ENCODE measurements at regions not wholly inside any gene's neighbourhood (a gene's known extent, or its start where the extent isn't known, plus 50 kb on each side); places are given as distances from the start of the nearest gene placed in this dataset.

DNA sequence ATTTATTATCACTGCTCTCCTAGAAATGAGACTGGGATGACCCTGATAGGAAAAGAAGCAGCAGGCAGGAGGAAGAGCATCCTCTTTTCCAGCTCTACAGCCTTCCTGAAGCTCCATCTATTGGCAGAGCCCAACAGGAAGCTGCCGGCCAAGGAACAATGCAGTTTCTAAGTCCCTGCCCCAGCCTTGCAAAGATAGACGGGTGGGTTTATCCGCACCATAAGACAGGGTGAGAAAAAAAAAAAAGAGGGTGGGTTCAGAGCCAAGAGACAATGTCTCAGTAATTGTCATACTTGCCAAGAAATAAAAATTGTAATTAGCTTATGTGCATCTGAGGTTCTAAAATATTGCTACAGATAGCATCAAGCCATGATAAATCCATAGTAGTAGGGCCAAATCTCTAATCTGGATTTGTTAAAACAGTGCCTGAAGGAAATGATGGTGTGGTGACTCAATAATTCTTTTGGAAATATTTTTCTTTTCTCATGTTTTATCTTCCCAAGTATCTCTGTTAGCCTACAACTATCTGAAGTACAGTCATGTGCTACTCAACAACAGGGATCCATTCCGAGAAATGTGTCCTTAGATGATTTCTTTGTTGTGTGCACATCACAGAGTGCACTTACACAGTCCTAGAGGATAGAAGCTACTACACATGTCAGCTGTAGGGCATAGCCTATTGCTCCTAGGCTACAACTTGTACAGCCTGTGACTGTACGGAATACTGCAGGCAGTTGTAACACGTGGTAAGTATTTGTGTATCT, 242.9 kb upstream of the CXCL12 start:
- no peak for DNase-seq

DNA sequence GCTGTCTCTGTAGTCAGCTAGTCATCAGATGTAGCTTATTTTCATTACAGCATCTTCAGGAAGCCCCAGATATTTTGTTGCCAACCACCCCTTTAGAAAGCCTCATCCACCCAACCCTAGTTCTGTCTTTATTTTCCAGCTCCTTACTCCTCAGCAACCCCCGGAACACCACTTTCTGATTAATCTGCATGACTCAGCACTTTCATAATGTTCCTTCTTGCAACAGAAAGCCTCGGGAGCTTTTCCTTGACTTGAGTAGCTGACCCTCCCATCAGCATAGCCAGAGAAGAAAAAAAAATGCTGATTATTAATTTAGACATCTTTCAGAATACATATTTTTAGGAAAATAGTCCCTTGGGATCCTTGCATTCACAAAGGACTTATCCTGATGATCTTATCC, 244.0 kb upstream of the CXCL12 start:
- no peak for DNase-seq

DNA sequence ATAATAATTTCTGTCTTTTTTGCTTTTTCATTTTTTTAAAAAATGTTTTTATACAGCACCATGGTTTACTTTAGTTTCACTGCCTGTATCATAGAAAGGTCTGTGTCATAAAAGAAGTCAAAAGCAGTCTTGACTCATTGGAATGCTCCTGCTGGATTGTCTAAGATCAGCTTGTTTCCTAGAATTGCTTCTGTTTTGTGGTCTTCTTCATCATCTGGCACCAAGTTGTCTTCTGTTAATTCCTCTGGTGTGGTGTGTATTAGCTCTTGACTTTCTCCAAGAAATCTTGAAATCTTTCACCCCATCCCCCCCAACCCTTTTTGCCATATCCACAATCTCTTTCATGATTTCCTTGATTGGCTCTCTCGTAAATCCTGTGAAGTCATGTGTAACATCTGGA, 250.3 kb upstream of the CXCL12 start:
- no peak for DNase-seq

DNA sequence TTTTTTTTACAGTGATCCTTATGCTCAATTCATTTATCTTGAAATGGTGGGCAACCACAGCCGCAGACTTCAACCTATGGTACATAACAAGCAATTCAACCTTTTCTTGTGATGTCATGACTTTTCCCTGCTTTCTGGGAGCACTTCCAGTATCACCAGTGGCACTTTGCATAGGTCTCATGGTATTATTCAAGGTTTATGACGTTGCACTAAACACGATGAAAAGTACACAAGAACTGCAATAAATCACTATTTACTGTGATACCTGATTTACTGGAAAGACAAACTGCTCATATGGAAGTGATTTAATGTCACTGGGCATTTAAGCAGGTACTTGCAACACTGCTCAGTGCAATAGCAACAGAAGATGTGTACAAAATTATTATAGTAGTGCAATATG, 251.7 kb upstream of the CXCL12 start:
- DNase-seq = no peak

DNA sequence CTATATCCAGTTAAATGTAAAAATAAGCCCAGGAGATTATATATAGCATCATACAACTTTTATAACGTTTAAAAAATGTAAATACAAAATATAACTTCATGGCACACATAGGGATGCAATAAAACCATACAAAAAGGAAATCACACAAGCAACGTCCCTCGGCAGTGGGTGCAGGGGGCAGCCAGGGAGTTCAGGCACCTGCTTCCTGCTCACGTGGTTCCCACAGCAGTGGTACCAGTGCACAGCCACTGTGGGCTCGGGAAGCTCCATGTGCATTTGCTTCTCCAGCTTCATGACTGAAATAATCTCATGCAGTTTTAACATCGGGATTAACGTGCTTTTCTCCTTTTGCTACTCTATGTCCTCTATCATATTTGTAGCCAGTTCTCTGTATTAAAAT, 255.5 kb upstream of the CXCL12 start:
- DNase-seq = no peak

DNA sequence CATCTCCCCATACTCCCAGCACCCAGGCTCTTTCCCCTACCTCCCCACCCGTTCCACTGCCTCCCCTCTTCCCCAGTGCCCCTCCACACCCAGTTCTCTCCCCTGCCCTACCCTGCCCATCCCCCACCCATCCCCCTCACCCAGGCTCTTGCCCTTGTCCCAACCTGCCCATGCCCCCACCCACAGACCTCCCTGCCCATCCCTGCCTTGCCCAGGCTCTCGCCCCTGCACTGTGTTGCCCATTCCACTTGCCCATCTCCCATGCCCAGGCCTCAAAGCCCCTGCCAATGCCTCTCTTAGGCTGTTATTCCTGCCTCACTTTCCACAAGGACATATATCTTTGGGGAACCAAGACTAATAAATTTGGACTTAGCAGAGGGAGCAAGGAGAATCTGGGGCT, 262.6 kb upstream of the CXCL12 start:
- DNase-seq = no peak

DNA sequence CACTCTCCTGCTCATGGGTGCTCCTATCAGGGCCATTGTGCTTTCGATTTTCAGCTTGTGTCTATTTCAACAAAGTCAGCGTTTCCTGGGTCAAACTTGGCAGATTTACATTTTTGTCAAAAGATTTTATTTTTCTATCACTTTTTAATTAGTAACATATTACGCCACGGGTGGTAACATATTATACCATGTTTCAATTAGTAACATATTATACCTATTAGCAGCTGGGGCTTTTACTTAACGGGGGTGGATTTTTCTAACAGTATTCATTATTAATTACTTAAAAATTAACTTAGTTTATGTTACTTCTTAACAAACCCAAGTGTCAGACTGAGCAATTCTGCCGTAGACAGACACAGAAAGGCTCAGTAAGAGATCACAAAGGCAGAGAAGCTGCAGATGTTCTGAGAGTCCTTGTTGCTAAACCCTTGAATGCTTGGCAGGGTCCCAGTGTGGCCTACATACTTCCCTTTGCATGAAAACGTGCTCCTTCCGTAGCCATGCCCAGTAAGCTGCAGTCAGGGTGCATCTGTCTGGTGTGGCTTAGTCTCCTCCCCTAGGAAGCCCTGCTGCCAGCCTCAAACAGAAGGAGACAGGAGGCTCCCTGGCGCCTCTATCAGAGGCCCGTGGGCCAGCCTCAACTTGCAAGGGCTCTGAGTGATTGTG, 263.1 kb upstream of the CXCL12 start:
- no peak for DNase-seq

DNA sequence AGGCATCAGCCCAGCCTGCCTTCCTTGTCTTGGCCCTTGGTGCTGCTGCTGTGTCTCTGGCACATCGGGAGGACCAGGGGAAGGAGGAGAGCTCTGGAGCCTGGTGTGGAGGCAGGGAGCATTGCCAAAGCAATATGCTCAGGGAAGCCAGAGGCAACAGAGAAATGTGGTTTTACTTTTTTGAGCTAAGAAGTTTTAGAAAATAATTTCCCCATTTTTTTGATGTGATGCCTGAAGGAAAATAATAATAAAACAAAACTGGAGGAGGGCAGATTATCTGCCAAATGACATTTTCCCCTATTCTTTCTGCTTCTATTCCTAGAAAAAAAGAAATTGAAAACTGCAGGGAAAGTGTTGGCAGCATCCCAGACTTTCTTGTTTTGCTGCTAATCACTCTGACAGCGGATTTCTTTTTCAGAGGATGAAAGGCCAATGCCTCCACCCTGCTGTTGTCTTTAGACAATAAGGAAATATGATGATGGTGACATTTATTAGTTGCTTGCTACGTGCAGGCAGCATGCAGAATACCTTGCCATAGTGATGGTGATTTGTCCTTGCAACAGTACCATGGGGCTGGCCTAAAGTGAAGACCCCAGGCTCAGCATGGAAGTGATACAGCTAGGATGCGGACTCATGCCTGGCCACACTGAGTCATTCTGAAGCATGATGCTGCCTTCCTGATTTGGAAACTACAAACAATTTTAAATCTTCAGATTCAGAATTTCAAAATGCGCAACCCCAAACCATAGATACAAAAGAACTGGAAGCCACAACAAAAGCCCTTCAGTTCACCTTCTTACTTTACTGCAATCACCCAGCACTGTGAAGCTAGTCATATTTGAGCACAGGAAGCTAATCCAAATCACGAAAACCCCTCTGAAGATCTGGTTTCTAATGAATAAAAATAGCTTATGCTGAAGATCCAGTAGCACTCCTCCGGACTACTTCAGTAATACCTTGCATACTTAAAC, 260.2 kb upstream of the TMEM72 start:
- DNase-seq = no peak

DNA sequence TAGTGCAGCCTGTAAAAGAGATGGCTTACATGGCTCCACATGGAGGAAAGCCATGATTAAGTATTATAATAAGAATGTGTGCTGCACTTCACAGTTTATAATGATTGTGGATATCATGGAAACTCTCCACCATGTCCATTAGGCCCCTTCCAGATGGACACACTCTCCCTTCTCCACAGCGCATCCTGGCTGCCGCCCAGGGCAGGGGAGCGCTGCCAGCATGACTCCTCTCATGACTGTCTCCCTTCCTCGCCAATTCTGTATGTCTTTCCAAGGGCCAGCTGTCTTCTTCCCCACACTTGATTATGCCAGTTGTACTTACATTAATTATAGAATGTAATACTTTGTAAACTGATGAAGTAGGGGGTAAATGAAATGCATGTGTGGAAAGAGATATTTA, 259.3 kb upstream of the TMEM72 start:
- DNase-seq = no peak

DNA sequence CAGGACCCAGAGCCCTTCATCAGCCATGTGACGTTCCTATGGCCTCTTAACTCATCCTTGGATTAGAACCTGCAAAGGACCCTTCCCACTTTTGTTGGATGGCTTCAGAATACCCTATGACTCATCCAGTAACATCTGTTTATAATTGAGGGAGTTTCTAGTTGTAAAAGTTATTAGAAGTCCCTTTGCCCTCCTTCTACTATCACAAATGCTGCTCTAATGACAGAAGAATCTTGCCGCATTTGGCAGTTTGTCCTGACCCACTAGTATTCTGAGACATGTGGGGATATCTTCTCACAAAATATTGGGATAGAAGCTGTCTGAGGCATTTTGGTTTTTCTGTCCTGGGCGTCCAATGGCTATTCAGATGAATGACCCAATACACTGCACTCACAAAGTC, 251.8 kb upstream of the TMEM72 start:
- DNase-seq = no peak

DNA sequence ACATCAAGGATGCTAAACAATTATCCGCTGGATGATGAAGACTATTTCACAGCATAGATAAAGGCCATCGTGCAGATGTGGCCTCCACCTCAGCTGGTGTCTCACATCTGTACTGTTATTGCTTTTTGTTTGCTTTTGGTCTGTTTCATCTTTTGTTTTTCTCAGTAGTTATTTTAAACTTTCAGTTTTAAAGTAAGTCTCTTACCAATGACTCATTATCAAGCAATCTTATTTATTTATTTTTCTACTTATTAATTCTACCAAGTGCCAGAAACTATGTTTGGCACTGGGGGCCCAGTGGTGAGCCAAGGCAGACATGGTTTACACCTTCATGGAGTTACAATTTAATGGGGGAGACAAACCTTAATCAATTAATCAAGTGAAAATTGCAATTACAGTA, 250.9 kb upstream of the TMEM72 start:
- no peak for DNase-seq

DNA sequence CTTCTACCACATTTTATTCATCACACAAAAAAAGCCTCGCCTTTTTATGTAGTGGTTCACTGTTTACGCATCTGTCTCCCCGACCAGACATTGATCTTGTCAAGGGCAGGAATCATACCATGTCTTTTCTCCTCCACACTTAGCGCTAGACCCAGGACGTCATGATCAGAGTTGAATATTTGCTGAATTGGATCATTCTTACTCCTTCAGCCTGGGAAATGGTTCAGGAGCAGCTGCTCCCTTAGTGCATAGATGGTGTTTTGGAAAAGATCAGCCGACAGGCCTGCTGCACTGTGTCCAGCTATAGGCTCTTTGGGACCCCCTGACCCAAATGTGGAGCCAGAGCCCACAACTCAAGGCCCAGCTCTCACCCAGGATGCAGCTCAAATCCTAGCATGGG, 249.1 kb upstream of the TMEM72 start:
- no peak for DNase-seq

DNA sequence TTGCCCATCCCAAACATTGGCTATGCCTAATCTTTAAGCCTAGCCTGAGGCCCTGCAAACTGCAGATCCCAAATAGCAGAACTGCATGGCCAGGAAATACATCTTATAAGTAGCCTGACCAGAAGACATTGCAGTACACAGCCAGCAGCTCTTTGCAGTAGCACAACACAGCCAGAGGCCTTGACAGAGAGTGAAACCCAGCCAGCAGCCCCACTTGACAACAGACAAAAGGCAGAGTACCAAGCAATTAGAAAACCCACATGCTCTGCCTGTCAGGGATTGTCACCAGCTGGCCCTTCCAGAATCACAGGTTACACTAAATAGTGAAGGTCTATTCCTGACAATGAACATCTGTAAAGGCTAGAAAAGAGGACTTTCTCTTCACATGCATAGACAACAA, 242.8 kb upstream of the TMEM72 start:
- no peak for DNase-seq

DNA sequence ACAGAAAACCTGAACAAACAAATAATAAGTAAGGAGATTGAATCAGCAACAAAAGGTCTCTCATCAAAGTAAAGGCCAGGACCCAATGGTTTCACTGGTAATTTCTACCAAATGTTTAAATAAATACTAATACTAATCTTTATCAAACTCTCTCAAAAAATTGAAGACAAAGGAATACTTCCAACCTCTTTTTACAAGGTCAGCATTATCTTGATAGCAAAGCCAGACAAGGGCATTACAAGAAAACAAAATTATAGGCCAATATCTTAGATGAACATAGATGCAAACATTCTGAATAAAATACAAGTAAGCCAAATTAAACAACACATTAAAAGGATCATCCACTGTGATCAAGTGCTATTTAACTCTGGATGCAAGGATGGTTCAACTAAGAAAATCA, 239.8 kb upstream of the TMEM72 start:
- no peak for DNase-seq

DNA sequence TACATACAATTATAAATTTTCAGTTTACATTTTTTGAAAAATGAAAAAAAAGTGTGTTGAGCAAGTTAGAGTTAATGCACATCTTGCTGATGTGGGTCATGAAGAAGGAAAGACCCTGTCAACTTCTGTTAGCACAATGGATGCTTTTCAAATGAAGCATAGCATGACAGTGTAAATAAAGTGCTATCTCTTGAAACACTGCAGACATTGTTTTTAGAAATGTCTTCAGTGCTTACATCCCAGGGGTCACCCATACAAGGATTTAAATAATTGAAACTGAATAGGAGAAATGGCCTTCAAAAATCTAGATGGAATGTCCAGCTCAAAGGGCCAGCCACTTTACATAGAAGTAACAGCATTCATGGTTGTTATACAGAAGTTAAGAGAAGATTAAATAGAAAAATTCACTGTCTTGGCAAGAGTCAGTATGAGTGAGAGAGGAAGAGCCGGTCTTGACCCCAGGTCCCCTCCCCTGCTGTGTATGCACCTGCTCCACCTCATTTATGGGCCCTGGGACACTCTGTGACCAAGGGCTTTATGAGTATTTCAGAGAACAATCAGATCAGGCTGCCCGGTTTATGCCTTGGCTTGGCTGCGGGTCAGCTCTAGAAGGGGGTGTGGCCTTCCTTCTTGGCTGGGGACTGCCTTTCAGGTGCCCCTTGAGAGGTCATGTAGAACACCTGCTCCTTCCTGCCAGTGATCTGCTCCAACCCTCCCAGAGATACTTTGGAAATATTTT, 237.7 kb upstream of the TMEM72 start:
- DNase-seq = no peak

DNA sequence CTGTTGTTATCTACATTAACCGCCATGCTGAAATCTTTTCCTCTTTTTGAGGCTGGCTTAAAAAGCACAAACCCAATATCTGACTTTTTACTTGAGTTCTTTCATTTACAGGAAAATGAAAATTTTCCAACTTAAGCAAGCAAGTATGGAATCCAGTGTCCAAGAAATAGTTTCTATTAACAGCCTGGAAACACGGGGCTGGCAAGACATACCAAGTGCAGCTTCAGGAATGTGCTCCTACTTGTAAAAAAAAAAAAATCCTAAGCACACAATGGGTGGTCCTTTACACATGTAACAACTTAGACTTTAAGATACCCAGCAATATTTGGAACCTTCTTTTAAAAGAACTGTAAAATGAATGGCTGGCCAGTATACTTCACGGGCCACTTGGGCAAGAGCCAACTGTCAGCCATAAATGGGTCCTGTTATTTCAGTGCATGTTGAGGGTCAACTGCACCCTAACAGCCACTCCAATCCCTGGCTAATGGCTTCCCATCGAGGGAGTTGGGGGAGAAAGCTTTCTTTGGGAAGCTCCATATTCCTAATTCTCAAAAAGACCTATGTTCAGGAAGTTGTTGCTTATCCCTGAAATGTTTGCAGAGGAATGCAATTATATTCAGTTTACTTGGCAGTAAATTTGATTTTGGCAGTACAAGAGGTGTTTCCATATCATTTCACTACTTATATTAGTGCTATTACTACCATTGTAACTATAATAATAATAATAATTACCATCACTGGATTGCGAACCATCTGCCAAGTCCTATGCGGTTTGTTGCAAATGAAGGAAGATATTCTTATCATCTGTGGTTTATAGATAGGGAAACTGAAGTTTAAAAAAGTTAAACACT, 236.4 kb upstream of the TMEM72 start:
- no peak for DNase-seq

DNA sequence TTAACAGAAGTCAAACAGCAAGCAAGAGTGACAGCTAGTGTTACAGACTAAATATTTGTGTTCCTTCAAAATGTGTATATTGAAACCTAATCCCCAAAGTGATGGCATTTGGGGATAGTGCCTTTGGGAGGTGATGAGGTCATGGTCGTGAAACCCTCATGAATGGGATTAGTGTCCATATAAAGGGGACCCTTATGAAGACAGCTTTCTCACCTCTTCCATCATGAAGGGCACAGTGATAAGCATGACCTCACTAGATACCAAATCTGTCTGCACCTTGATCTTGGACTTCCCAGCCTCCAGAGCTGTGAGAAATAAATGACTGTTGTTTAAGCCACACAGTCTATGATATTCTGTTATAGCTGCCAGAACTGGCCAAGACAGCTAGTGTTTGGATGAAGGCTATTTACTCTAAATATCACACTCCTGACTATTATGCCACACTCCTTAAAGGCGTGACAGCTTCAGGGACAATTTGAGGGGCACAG, 235.7 kb upstream of the TMEM72 start:
- DNase-seq = no peak

DNA sequence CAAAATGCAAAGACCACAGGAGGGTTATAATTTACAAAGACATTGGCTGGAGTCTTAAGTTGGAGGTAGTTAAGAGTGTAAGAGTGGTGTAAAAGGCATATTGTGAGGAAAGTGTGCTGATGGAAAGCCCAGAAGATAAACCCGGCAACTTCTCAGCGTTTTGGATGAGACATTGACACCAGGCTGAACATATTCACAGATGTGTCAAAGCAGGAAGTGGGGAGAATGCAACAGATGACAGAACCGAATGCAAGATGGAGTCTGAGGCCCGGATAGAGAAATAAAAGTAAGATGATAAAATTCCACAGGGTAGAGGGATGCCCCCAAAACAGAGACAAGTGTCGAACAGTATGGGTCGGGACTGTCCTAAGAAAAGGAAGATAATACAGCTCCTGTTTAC, 230.4 kb upstream of the TMEM72 start:
- no peak for DNase-seq

DNA sequence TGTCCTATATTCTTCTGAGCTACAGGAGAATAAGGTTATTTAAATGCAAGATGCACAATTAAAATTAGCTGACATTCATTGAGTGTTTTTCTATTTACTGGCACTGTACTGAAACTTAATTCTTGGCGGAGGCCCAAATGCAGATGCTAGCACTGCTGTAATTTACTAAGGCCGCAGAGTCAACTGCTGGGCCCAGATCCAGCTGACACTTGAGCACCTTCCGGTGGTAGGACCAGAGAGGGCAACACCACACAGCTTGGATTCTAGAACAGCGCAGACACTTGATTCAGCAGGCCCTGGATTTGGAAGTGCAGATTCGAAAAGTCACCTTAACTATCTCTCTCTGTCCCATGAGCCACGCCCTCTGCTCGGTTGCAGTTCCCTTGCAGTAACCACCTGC, 228.6 kb upstream of the TMEM72 start:
- DNase-seq = no peak

DNA sequence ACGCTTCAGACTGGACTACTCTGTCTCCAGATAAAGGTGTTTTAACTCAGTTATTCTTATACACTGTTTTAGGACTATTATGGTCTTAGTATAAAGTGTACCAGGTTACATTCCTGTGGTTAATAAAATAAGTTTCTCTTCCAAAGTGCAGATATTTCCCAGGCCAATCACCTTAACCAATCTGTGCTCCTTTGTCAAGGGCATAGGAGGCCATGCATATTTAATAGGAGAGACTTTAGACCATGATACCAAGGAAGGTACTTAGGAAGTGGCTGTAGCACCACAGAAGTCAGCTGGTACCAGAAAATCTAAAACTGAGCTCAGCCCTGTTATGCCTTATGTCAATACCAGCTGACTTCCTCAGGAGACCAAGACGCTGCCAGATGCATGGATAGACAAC, 226.5 kb upstream of the TMEM72 start:
- DNase-seq = no peak

DNA sequence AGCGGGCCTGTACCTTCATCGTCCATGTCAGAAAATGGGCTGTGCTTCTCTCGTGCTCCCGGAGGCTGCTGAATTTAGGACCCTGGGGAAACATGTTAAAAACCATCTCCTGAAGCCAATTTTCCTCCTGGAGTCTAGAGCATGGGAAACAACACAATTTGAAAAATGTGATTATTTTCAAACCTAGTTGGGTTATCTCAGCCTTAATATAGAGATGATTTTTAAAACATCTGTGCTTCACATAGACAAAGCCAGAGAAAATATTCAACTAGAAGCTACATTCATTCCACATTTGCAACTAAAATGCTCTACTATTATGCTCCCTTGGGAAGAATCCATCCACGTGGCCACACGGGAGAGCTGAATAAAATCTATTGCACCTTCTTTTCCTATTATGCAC, 225.9 kb upstream of the TMEM72 start:
- no peak for DNase-seq

DNA sequence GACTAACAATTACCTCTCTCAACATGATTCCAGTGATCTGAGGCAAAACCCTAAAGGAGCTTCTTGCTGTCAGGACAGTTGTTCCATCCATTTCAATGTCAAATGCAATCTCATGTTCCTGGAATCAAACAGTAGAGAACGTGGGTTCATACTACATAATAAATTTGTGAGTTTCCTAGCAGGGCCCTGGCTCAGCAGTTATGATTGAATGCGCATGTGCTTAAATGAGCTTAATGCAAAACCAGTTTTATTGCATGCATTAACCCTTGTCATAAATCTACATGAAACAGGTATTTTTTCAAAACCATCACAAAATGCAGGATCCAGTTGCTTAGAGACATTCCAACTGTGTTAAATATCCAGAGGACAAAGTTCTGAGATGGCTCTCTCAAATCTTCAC, 225.4 kb upstream of the TMEM72 start:
- DNase-seq = no peak

All from activated naive CD4-positive, alpha-beta T cell (primary cell).